HL-60 (cell line): ENCODE measurements at regions not wholly inside any gene's neighbourhood (a gene's known extent, or its start where the extent isn't known, plus 50 kb on each side); places are given as distances from the start of the nearest gene placed in this dataset.

ENCODE experiments used
- POLR2AphosphoS5 ChIP-seq: IDR thresholded peaks from 2 replicates; pipeline ENCODE4 v1.6.1; 2012; ENCODE audit warnings: low read depth
- TF ChIP-seq, protein P1 (sequence below): IDR thresholded peaks from one replicate; pipeline ENCODE4 v1.5.1; 2011; ENCODE audit warnings: low read length, control low read depth, inconsistent platforms; ENCODE audit not compliant: insufficient read depth

GRCh38 chr5:15385553-15385952 is 114.4 kb upstream of the FBXL7 start:
- no peak for TF ChIP-seq POLR2AphosphoS5
- TF ChIP-seq, protein P1, sequence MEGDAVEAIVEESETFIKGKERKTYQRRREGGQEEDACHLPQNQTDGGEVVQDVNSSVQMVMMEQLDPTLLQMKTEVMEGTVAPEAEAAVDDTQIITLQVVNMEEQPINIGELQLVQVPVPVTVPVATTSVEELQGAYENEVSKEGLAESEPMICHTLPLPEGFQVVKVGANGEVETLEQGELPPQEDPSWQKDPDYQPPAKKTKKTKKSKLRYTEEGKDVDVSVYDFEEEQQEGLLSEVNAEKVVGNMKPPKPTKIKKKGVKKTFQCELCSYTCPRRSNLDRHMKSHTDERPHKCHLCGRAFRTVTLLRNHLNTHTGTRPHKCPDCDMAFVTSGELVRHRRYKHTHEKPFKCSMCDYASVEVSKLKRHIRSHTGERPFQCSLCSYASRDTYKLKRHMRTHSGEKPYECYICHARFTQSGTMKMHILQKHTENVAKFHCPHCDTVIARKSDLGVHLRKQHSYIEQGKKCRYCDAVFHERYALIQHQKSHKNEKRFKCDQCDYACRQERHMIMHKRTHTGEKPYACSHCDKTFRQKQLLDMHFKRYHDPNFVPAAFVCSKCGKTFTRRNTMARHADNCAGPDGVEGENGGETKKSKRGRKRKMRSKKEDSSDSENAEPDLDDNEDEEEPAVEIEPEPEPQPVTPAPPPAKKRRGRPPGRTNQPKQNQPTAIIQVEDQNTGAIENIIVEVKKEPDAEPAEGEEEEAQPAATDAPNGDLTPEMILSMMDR, result no peak
